ENCODE measurements at regions not wholly inside any gene's neighbourhood (a gene's known extent, or its start where the extent isn't known, plus 50 kb on each side); places are given as distances from the start of the nearest gene placed in this dataset.

DNA sequence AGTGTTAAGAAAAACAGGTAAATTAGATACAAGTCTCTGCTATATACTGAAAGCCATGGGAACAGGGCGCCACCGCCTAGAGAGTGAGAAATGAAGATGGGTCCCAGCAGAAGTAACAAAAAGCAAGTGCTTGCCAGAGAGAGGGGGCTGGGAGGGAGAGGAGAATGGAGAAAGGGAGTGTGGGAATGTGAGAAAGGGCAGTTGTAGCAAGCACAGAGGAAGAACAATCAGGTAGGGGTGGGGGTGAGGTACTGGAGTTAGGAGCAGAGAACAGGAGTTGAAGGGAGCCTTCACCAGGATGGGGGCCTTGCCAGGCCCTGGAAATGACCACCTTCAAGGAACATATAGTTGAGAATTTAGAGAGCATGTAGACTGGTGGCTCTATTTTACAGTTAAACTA, 66.8 kb downstream of the TCF20 start:
- TF ChIP-seq, protein P1, sequence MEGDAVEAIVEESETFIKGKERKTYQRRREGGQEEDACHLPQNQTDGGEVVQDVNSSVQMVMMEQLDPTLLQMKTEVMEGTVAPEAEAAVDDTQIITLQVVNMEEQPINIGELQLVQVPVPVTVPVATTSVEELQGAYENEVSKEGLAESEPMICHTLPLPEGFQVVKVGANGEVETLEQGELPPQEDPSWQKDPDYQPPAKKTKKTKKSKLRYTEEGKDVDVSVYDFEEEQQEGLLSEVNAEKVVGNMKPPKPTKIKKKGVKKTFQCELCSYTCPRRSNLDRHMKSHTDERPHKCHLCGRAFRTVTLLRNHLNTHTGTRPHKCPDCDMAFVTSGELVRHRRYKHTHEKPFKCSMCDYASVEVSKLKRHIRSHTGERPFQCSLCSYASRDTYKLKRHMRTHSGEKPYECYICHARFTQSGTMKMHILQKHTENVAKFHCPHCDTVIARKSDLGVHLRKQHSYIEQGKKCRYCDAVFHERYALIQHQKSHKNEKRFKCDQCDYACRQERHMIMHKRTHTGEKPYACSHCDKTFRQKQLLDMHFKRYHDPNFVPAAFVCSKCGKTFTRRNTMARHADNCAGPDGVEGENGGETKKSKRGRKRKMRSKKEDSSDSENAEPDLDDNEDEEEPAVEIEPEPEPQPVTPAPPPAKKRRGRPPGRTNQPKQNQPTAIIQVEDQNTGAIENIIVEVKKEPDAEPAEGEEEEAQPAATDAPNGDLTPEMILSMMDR (IDR thresholded peaks at IDR 0.05; ENCODE audit: borderline replicate concordance), result no peak
- intact Hi-C loops (cut with micrococcal nuclease), result no loop called here
- Histone ChIP-seq H3K4me3 (no peak overlapping the region), H3K9me3 (replicated peaks) (no peaks in the 10 kb centered on the region), H3K27ac (replicated peaks) (no peak overlapping the region), H3K27me3 (ENCODE audit: low read depth) (no peaks in the 10 kb centered on the region), H3K4me1 (no peaks in the 10 kb centered on the region), H3K36me3 (peaks cover 8% of the 10 kb centered on the region)
- DNase-seq, result no peak

DNA sequence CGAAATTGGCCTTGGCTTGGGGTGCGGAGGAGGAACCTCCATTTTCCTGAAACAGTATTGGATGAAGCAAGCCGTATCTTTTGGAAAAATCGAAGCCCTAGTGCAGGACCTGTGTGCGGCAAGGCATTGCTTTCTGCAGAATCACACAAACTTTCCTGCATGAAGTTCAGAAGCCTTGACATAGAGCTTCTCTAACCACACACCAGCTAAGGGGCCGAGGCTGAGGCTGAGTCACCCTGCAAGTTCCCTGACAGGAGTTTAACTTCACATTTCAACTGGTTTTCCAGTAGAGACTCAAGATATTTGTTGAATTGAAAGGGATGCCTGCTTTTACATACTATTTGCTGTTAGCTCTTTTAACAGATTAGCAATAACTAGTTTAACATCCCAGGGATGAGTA, 67.8 kb downstream of the TCF20 start:
- intact Hi-C loops (cut with micrococcal nuclease), result no loop called here
- H3K36me3 ChIP-seq, result peaks cover 8% of the 10 kb centered on the region
- no peak overlapping the region for H3K27ac ChIP-seq (replicated peaks)
- no peak overlapping the region for H3K4me3 ChIP-seq
- TF ChIP-seq, protein P1 (IDR thresholded peaks at IDR 0.05; ENCODE audit: borderline replicate concordance), result no peak
- H3K27me3 ChIP-seq (ENCODE audit: low read depth), result no peaks in the 10 kb centered on the region
- DNase-seq, result no peak
- no peaks in the 10 kb centered on the region for H3K9me3 ChIP-seq (replicated peaks)
- H3K4me1 ChIP-seq, result no peaks in the 10 kb centered on the region

DNA sequence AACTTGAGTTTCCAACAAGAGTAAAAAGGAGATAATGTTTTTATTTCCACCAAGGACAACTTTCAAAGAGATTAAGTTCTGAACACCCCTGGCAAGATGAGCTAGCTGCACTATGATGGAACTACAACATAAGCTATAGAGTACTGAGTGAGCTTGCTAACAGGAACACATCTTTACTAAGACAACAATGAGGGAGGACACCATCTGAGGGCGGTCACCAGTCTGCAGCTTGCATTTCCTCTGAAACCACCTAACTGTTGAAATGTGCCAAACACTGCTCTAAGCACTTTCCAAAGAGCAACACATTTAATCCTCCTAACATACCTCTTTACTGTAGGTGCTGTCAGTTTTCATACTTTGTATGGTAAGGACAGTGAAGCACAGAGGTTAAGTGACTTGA, 68.4 kb downstream of the TCF20 start:
- Histone ChIP-seq H3K4me1 (peaks cover under 1% of the 10 kb centered on the region), H3K9me3 (replicated peaks) (no peaks in the 10 kb centered on the region), H3K27ac (replicated peaks) (no peak overlapping the region), H3K27me3 (ENCODE audit: low read depth) (no peaks in the 10 kb centered on the region), H3K4me3 (no peak overlapping the region), H3K36me3 (peaks cover 8% of the 10 kb centered on the region)
- DNase-seq, result no peak
- intact Hi-C loops (cut with micrococcal nuclease), result no loop called here
- TF ChIP-seq, protein P1 (IDR thresholded peaks at IDR 0.05; ENCODE audit: borderline replicate concordance), result no peak

DNA sequence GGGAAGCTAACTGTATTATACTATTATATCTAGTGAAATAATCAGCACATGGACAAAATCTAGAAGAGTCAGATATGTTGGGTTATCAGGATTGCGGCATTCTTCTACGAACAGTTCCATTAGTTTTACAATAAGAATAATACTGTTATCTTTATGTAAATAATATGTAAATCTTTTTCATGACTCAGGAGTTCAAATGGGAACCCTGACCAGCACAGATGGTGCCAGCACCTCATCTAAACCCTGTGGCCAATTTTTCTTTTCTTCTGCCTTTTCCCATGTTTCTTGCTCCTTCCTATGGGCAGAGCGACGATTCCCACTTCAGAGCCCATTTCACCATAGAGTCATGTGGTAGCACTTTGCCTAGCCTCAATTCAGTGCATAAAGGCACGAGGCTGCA, 68.4 kb upstream of the CYP2D6 start:
- Histone ChIP-seq H3K9me3 (replicated peaks) (no peaks in the 10 kb centered on the region), H3K4me3 (no peak overlapping the region), H3K27me3 (ENCODE audit: low read depth) (no peaks in the 10 kb centered on the region), H3K36me3 (peaks cover 8% of the 10 kb centered on the region), H3K4me1 (peaks cover 16% of the 10 kb centered on the region), H3K27ac (replicated peaks) (no peak overlapping the region)
- no peak for DNase-seq
- intact Hi-C loops (cut with micrococcal nuclease), result no loop called here
- TF ChIP-seq, protein P1 (IDR thresholded peaks at IDR 0.05; ENCODE audit: borderline replicate concordance), result no peak

- Histone ChIP-seq H3K36me3 (peaks cover 8% of the 10 kb centered on the region), H3K27me3 (ENCODE audit: low read depth) (no peaks in the 10 kb centered on the region), H3K4me1 (peaks cover 19% of the 10 kb centered on the region), H3K9me3 (replicated peaks) (no peaks in the 10 kb centered on the region), H3K27ac (replicated peaks) (no peak overlapping the region), H3K4me3 (no peak overlapping the region)
- intact Hi-C loops (cut with micrococcal nuclease), result no loop called here
- DNase-seq, result no peak
- TF ChIP-seq, protein P1 (IDR thresholded peaks at IDR 0.05; ENCODE audit: borderline replicate concordance), result no peak
Observed at GRCh38 chr22:42198226-42198625, 67.6 kb upstream of the CYP2D6 start.

GRCh38 chr22:42196454-42196853, 65.8 kb upstream of the CYP2D6 start:
- Histone ChIP-seq H3K4me3 (no peak overlapping the region), H3K4me1 (peaks cover 22% of the 10 kb centered on the region), H3K27me3 (ENCODE audit: low read depth) (no peaks in the 10 kb centered on the region), H3K27ac (replicated peaks) (no peak overlapping the region), H3K9me3 (replicated peaks) (no peaks in the 10 kb centered on the region), H3K36me3 (peaks cover 6% of the 10 kb centered on the region)
- intact Hi-C loops (cut with micrococcal nuclease), result no loop called here
- no peak for DNase-seq
- TF ChIP-seq, protein P1 (IDR thresholded peaks at IDR 0.05; ENCODE audit: borderline replicate concordance), result no peak
